GM19328 (cell line): ENCODE measurements at regions not wholly inside any gene's neighbourhood (a gene's known extent, or its start where the extent isn't known, plus 50 kb on each side); places are given as distances from the start of the nearest gene placed in this dataset.
"Not testable (repeated sequence)": the region's sequence is repeated elsewhere in the genome, so short reads cannot be mapped to it uniquely, and the experiment has no call there.

Experiments used
- ATAC-seq: cut with Tn5 transposase; IDR thresholded peaks from one replicate; pipeline ENCODE4 v1.9.1; 2021; ENCODE audit warnings: mild to moderate bottlenecking, moderate library complexity; ENCODE audit not compliant: unreplicated experiment

GRCh38 chr5:21341948-21342261 is 1353.9 kb upstream of the CDH18 start:
- ATAC-seq, result not testable (repeated sequence)

- not testable (repeated sequence) for ATAC-seq
Measured at GRCh38 chr5:21341203-21341947, 1353.4 kb upstream of the CDH18 start.

- ATAC-seq, result not testable (repeated sequence)
Measured at GRCh38 chr5:21340233-21340632, 1352.2 kb upstream of the CDH18 start.

GRCh38 chr5:21336478-21336877 is 1348.5 kb upstream of the CDH18 start:
- ATAC-seq, result not testable (repeated sequence)

GRCh38 chr5:21315376-21315775 is 1327.4 kb upstream of the CDH18 start:
- ATAC-seq, result not testable (repeated sequence)

- not testable (repeated sequence) for ATAC-seq
Measured at GRCh38 chr5:21301205-21301604, 1313.2 kb upstream of the CDH18 start.

- not testable (repeated sequence) for ATAC-seq
Measured at GRCh38 chr5:21274361-21274760, 1286.4 kb upstream of the CDH18 start.

GRCh38 chr5:21263361-21263760 is 1275.4 kb upstream of the CDH18 start:
- no peak for ATAC-seq

- no peak for ATAC-seq
Measured at GRCh38 chr5:21254161-21254560, 1266.2 kb upstream of the CDH18 start.

GRCh38 chr5:21244982-21245381 is 1257.0 kb upstream of the CDH18 start:
- ATAC-seq, result no peak

GRCh38 chr5:21238786-21239185 is 1250.8 kb upstream of the CDH18 start:
- ATAC-seq, result no peak

GRCh38 chr5:21237461-21237860 is 1249.5 kb upstream of the CDH18 start:
- ATAC-seq, result no peak

GRCh38 chr5:21236971-21237427 is 1249.0 kb upstream of the CDH18 start:
- ATAC-seq, result no peak

- ATAC-seq, result no peak
Measured at GRCh38 chr5:21236104-21236503, 1248.1 kb upstream of the CDH18 start.

GRCh38 chr5:21225223-21226064 is 1237.4 kb upstream of the CDH18 start:
- no peak for ATAC-seq

GRCh38 chr5:21221616-21222015 is 1233.6 kb upstream of the CDH18 start:
- ATAC-seq, result no peak

- no peak for ATAC-seq
Measured at GRCh38 chr5:21219966-21220365, 1232.0 kb upstream of the CDH18 start.

GRCh38 chr5:21219251-21219650 is 1231.3 kb upstream of the CDH18 start:
- no peak for ATAC-seq

- ATAC-seq, result no peak
Measured at GRCh38 chr5:21212026-21212425, 1224.0 kb upstream of the CDH18 start.

GRCh38 chr5:21209409-21209808 is 1221.4 kb upstream of the CDH18 start:
- no peak for ATAC-seq

GRCh38 chr5:21199087-21199486 is 1211.1 kb upstream of the CDH18 start:
- ATAC-seq, result no peak

GRCh38 chr5:21195145-21195544 is 1207.1 kb upstream of the CDH18 start:
- no peak for ATAC-seq
